ENCODE measurements at regions not wholly inside any gene's neighbourhood (a gene's known extent, or its start where the extent isn't known, plus 50 kb on each side); places are given as distances from the start of the nearest gene placed in this dataset.

GRCh38 chr11:19560156-19560555 lies 152.5 kb upstream of the NAV2 start:
- no peak for DNase-seq (ENCODE audit: low read depth, low spot score)

GRCh38 chr11:19559746-19560145 lies 152.9 kb upstream of the NAV2 start:
- DNase-seq (ENCODE audit: low read depth, low spot score) = no peak

GRCh38 chr11:19558189-19558986 lies 154.2 kb upstream of the NAV2 start:
- no peak for DNase-seq (ENCODE audit: low read depth, low spot score)

GRCh38 chr11:19557720-19558140 lies 154.9 kb upstream of the NAV2 start:
- peak; percentile 85 for DNase-seq (ENCODE audit: low read depth, low spot score)

- DNase-seq (ENCODE audit: low read depth, low spot score) = no peak
Observed at GRCh38 chr11:19557185-19557584, 155.5 kb upstream of the NAV2 start.

GRCh38 chr11:19555266-19555665 lies 157.4 kb upstream of the NAV2 start:
- DNase-seq (ENCODE audit: low read depth, low spot score) = no peak

GRCh38 chr11:19553683-19554333 lies 158.8 kb upstream of the NAV2 start:
- peak; percentile 88 for DNase-seq (ENCODE audit: low read depth, low spot score)

- DNase-seq (ENCODE audit: low read depth, low spot score) = no peak
Observed at GRCh38 chr11:19552656-19553260, 159.9 kb upstream of the NAV2 start.

- DNase-seq (ENCODE audit: low read depth, low spot score) = no peak
Observed at GRCh38 chr11:19552161-19552560, 160.5 kb upstream of the NAV2 start.

- no peak for DNase-seq (ENCODE audit: low read depth, low spot score)
Observed at GRCh38 chr11:19551457-19551856, 161.2 kb upstream of the NAV2 start.

GRCh38 chr11:19547044-19547443 lies 165.6 kb upstream of the NAV2 start:
- DNase-seq (ENCODE audit: low read depth, low spot score) = no peak

GRCh38 chr11:19546325-19546724 lies 166.3 kb upstream of the NAV2 start:
- no peak for DNase-seq (ENCODE audit: low read depth, low spot score)

- no peak for DNase-seq (ENCODE audit: low read depth, low spot score)
Observed at GRCh38 chr11:19541521-19542049, 171.1 kb upstream of the NAV2 start.

- DNase-seq (ENCODE audit: low read depth, low spot score) = no peak
Observed at GRCh38 chr11:19539861-19540260, 172.8 kb upstream of the NAV2 start.

- no peak for DNase-seq (ENCODE audit: low read depth, low spot score)
Observed at GRCh38 chr11:19537803-19538453, 174.7 kb upstream of the NAV2 start.

GRCh38 chr11:19536131-19536530 lies 176.5 kb upstream of the NAV2 start:
- DNase-seq (ENCODE audit: low read depth, low spot score) = no peak

GRCh38 chr11:19530505-19530904 lies 182.1 kb upstream of the NAV2 start:
- DNase-seq (ENCODE audit: low read depth, low spot score) = no peak

GRCh38 chr11:19526119-19526518 lies 186.5 kb upstream of the NAV2 start:
- DNase-seq (ENCODE audit: low read depth, low spot score) = no peak

GRCh38 chr11:19525714-19526113 lies 186.9 kb upstream of the NAV2 start:
- DNase-seq (ENCODE audit: low read depth, low spot score) = no peak

GRCh38 chr11:19525276-19525675 lies 187.4 kb upstream of the NAV2 start:
- no peak for DNase-seq (ENCODE audit: low read depth, low spot score)

- DNase-seq (ENCODE audit: low read depth, low spot score) = peak; percentile 42
Observed at GRCh38 chr11:19524171-19524671, 188.4 kb upstream of the NAV2 start.

- no peak for DNase-seq (ENCODE audit: low read depth, low spot score)
Observed at GRCh38 chr11:19520681-19521080, 192.0 kb upstream of the NAV2 start.

Measured in astrocyte of the hippocampus (primary cell).